ENCODE measurements at regions not wholly inside any gene's neighbourhood (a gene's known extent, or its start where the extent isn't known, plus 50 kb on each side); places are given as distances from the start of the nearest gene placed in this dataset.

- TF ChIP-seq CTCF (IDR thresholded peaks at IDR 0.05) (no peak), POLR2A (IDR thresholded peaks at IDR 0.05) (no peak)
Measured at GRCh38 chr7:47191316-47191715, 390.6 kb downstream of the TNS3 start.

All from heart left ventricle (tissue), 13 donors.